Activated CD8-positive, alpha-beta memory T cell treated with anti-CD3 and anti-CD28 coated beads, Interleukin-2, amount 50 U/mL, for 24 hours (primary cell): ENCODE measurements at regions not wholly inside any gene's neighbourhood (a gene's known extent, or its start where the extent isn't known, plus 50 kb on each side); places are given as distances from the start of the nearest gene placed in this dataset.
"Not testable (repeated sequence)": the region's sequence is repeated elsewhere in the genome, so short reads cannot be mapped to it uniquely, and the experiment has no call there.

Experiments
- DNase-seq: peaks from one replicate; pipeline ENCODE4 v3.0.0-alpha.2; 2020; ENCODE audit errors: extremely low read depth

- no peak for DNase-seq
Measured at GRCh38 chr12:124706363-124706762, 139.0 kb upstream of the NCOR2 start.

DNA sequence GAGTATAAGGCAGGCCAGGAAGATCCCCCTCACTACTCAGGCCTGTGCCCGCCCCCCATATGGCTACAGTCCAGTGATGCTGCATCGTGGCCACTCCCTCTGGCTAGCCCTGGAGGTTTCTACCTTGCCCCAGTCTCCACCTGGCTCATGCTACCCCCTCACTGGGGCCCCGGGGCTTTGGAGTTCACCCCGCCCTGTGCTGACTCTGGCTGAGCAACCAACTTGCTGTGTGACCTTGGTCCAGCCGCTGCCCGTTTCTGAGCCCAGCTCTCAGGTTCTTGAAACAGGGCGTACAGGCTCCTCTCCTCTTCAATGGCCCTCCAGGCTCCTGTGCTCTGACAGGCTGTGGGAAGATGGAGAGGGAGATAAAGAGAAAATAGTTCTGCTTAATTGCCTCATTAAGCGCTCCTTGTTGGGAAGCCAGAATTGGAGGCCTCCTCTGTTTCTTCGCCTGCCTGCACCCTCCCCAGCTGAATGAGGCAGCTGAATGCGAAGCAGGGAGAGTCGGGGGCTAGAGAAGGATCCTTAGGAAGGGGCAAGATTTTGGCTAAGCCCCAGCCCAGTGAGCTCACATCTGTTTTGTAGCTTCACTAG lies 138.2 kb upstream of the NCOR2 start:
- DNase-seq, result no peak

DNA sequence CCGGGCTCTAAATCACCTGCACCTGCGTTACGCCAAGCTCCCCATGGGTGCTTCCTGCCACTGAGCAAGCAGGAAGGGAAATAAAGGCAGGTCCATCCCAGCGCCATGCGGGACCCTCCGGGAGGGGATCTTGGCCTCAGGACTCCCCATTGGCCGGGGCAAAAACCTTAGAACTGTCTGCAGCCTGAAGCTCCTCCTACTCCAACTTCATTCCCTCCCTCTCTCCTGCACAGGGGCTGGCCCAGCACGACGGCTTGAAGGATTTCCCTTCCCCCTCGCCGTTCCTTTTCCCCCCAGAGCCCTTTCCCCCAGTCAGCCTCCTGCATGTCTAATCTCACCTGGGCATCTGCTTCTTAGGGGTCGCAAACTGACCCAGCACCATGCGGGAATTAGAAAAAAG lies 137.2 kb upstream of the NCOR2 start:
- no peak for DNase-seq

DNA sequence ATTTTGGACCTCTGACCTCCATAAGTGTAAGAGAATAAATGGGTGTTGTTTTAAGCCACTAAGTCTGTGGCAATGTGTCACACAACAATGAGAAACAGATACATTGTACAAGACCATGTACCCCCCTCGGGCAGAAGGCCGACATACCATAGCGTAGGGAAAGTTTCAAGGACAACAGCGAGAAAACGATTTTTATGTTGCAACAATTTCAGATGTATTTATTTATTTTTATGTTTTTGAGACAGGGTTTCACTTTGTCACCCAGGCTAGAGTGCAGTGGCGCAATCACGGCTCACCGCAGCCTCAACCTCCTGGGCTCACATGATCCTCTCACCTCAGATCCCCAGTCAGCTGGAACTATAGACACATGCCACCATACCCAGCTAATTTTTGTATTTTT lies 136.4 kb upstream of the NCOR2 start:
- no peak for DNase-seq

DNA sequence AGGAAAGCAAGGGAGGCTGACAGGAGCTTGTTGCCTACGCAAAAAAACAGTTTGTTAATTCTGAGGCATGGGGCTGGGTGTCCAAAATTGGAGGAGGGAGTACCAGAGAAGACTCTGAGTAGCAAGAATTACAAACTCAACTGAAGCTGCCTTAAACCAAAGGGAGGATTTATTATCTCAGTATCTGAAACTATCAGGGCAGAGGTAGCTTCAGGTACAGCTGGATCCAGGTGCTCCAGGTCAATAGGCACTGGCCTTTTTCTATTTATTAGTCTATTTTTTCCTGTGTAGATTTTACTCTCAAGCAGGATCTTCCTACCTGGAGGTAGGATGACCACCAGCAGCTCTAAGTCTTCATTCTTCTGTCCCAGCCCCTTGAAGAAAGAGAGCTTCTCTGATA lies 135.3 kb upstream of the NCOR2 start:
- DNase-seq, result no peak

DNA sequence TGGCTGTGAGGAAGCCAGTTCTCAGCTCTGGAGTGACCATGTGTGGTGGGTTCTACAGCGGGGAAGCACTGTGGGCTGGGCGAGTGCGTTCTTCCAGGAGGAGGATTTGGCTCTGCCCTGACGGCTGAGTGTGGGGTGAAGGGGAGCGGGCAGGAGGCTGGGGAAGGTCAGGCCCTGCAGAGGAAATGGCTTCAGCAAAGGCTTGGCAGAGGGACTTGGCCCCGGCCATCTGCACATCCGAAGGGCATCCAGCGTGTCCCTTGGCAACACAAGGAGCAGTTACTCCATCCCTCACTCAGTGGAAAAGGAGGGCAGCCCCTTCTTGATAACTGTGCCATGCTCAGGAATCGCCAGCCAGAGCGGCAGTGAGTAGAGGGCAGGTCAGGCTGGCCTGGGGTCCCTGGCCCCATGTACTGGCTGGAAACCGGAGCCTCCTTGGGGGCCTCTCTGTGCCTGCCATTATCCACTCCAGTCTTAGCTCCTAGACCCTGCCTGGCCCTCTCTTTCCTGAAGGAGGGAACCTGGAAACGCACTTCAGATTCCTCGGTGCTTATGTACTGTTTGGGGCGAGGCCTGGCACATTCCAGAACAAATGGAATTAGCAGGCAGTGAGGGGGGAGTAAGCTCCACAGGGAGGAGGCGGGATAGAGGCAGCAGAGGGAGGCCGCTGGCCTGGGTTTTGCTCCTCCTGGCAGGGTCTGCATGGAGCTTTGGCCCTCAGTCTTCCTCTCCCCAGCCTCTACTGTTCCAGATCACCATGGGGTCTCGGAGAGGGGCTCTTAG lies 133.6 kb upstream of the NCOR2 start:
- no peak for DNase-seq

DNA sequence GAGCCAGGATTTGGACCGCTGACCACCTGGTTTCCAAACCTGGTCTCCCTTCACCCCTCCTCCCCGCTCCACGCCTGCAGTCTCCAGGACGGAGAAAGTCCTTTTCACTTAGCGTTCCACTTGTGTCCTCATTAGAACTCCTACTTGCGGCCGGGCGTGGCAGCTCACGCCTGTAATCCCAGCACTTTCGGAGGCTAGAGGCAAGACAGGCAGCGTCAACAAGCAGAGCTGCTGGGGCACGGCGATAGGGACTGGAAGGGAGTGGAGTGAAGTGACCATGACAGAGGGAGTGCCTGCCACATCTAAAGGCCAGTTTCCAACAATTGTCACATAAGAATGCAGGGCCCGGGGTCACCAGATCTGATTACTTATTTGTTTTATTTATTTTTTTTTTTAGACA lies 132.5 kb upstream of the NCOR2 start:
- DNase-seq, result no peak

GRCh38 chr12:124698998-124699305 lies 131.5 kb upstream of the NCOR2 start:
- DNase-seq, result no peak

DNA sequence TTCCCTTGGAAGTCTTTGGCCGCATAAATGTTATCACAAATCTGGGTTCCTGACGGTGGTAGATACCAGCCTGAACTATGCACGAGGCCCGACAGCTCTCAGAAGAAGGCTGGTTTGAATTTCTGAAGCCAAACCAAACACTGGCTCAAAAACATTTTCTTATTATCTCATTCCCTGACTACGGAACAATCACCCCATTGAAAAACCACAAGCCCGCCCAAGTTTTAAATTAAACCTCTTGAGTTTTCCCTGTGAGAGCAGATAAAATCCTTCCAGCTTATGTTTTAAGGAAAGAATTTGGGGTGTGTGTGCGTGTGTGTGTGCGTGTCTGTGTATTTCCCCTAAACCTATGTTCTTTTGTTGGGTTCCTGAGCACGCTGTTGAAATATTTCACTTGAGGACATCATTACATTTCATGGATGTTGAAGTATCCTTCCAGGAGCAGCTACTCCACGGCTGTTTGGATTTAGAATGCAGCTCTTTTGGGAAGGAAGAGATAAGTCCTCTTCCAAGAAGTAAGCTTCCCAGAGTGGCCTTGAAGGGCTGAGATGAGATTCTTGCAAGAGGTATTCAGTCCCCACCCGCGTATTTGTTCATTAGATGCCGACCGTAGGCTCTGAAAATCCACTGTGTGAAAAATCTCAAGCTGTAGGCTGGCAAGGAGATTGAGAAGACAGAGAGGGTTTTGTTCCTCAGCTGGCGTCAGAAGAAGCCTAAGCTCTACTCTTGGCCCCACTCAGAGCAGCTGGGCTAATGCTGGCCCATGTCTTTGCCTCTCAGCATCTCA lies 131.0 kb upstream of the NCOR2 start:
- no peak for DNase-seq

DNA sequence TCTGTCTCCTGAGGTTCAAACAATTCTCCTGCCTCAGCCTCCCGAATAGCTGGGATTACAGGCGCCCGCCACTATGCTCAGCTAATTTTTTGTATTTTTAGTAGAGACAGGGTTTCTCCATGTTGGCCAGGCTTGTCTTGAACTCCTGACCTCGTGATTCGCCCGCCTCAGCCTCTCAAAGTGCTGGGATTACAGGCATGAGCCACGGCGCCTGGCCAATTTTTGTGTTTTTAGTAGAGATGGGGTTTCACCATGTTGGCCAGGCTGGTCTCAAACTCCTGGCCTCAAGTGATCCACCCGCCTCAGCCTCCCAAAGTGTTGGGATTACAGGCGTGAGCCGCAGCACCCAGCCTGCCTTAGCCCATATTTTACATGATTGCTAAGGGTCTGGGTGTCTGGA lies 130.3 kb upstream of the NCOR2 start:
- not testable (repeated sequence) for DNase-seq

GRCh38 chr12:124696693-124697476 lies 129.5 kb upstream of the NCOR2 start:
- DNase-seq, result no peak

GRCh38 chr12:124695861-124696260 lies 128.4 kb upstream of the NCOR2 start:
- no peak for DNase-seq

DNA sequence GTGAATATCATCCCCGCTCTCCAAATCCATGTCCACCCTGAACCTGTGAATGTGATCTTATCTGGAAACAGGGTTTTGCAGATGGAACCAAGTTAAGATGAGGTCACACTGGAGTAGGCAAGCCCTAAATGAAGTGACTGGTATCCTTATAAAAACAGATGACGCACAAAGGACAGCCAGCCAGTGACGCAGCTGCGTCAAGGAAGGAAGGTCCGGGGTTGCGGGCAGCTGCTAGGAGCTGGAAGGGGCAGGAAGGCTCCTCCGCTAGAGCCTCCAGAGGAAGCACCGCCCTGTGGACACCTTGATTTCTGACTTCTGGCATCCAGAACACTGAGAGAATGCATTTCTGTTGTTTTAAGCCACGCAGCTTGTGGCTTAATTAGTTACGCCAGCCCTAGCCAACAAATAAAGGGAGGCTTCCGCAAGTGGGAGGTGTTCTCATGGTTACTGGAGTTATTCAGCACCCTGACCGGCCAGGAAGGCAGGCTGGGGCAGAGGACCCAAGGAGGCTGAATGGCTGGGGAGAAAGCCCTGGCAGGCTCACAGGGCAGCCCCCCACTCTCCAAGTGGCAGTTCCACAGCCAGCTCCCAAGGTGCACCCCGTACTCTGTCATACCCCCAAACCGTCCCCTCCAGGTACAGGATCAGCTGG lies 127.6 kb upstream of the NCOR2 start:
- DNase-seq, result no peak

DNA sequence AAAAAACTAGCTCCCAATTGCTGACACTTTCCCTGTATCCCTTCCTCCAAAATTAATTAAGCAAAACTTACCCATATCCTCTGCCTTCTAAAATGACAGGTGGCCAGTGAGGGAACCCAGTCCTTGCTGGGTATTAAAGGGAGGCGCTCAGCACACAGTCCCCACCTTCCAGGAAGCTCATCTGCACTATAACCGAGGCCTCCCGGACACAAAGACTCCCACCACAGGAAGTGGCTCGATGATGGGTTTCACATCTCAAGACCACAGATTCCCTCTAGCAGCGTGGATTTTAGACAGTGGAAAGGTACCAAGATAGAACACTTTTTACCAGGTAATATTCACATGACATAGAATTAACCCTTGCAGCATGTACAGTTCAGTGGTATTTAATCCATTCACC lies 126.8 kb upstream of the NCOR2 start:
- no peak for DNase-seq

GRCh38 chr12:124693111-124693723 lies 125.8 kb upstream of the NCOR2 start:
- no peak for DNase-seq

GRCh38 chr12:124692443-124692842 lies 125.0 kb upstream of the NCOR2 start:
- DNase-seq, result no peak

- DNase-seq, result no peak
Measured at GRCh38 chr12:124691429-124691828, 124.0 kb upstream of the NCOR2 start.

GRCh38 chr12:124689631-124690030 lies 122.2 kb upstream of the NCOR2 start:
- DNase-seq, result no peak

DNA sequence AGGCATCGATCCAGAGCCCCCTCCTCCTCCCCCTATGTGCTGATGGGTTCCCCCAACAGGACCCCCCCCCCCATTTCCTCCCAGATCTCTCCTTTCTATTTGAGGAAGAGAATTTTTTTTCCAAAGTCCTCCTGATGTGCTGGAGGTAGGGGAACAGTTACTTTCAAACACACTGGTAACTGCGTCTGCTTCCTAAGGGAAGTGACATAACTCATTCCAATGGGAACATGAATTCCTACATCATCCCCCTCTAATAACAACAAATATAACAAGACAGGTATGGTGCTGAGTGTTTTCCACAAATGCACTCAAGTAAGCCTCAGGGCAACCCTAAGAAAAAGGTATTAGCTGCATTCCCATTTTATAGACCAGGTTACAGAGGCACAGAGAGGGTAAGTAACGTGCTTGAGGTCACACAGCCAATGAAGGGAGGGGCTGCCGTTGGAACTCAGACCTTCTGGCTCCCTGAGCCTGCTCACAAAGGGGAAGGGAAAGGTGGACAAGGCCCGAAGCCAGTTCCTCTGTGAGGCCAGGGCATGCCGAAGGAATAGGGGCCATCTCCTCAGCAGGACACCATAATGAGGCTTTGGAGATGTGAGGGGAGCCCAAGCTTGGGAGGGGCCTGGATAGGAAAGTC lies 121.1 kb upstream of the NCOR2 start:
- no peak for DNase-seq

DNA sequence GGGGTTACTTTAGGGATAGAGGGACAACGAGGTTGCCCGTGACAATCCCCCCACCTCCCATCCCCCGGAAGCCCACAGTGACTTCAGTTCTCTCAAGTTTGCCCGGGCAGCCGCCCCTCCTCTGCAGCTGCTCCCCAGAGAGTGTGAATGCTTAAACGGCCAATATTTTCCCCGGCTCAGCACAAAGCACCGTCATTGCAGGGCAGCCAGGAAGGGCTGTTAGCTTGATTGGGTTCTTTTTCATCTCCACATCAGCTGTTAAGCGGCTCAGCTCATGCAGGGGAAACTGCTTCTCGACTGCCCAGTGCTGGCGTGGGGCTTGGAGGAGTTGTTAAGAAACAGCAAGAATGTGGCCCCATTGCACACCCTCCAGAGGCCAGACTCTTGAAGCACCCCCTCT lies 120.5 kb upstream of the NCOR2 start:
- no peak for DNase-seq
